ENCODE measurements at regions not wholly inside any gene's neighbourhood (a gene's known extent, or its start where the extent isn't known, plus 50 kb on each side); places are given as distances from the start of the nearest gene placed in this dataset.

GRCh38 chr14:96705422-96706092 lies 91.6 kb upstream of the VRK1 start:
- no peak for DNase-seq (ENCODE audit: low spot score)
- BruUV-seq (replicated peaks): no TSS peak
- Histone ChIP-seq H3K27ac (ENCODE audit: low read depth, low read length, poor library complexity, severe bottlenecking) (no peak overlapping the region), H3K36me3 (ENCODE audit: insufficient read depth, low read length, poor library complexity, severe bottlenecking) (no peaks in the 10 kb centered on the region), H3K4me3 (ENCODE audit: low read depth, low read length, poor library complexity, severe bottlenecking) (no peak overlapping the region), H3K27me3 (replicated peaks; ENCODE audit: insufficient read depth, low read depth, low read length, poor library complexity) (no peaks in the 10 kb centered on the region), H3K4me1 (ENCODE audit: insufficient read depth, low read length, poor library complexity, severe bottlenecking) (peaks cover 4% of the 10 kb centered on the region), H3K9me3 (ENCODE audit: low read depth, low read length, poor library complexity, severe bottlenecking) (no peaks in the 10 kb centered on the region)
- POLR2A ChIA-PET (ENCODE audit: low non-redundant PET): no interaction called here
- intact Hi-C loops (cut with micrococcal nuclease; ENCODE audit: unreplicated experiment): no loop called here
- CTCF ChIA-PET: no interaction called here
- TF ChIP-seq EZH2 (IDR thresholded peaks at IDR 0.05; ENCODE audit: borderline replicate concordance, low read depth, low read length, poor library complexity, severe bottlenecking) (no peak), CTCF (conservative IDR thresholded peaks at IDR 0.05; ENCODE audit: low read depth, low read length) (no peak)

- no peaks in the 10 kb centered on the region for H3K36me3 ChIP-seq (ENCODE audit: insufficient read depth, low read length, poor library complexity, severe bottlenecking)
- TF ChIP-seq EZH2 (IDR thresholded peaks at IDR 0.05; ENCODE audit: borderline replicate concordance, low read depth, low read length, poor library complexity, severe bottlenecking): no peak
- TF ChIP-seq CTCF (conservative IDR thresholded peaks at IDR 0.05; ENCODE audit: low read depth, low read length): no peak
- CTCF ChIA-PET: no interaction called here
- BruUV-seq (replicated peaks): no TSS peak
- no peak for DNase-seq (ENCODE audit: low spot score)
- intact Hi-C loops (cut with micrococcal nuclease; ENCODE audit: unreplicated experiment): no loop called here
- POLR2A ChIA-PET (ENCODE audit: low non-redundant PET): no interaction called here
- no peak overlapping the region for H3K4me3 ChIP-seq (ENCODE audit: low read depth, low read length, poor library complexity, severe bottlenecking)
- no peaks in the 10 kb centered on the region for H3K27me3 ChIP-seq (replicated peaks; ENCODE audit: insufficient read depth, low read depth, low read length, poor library complexity)
- H3K9me3 ChIP-seq (ENCODE audit: low read depth, low read length, poor library complexity, severe bottlenecking): no peaks in the 10 kb centered on the region
- H3K27ac ChIP-seq (ENCODE audit: low read depth, low read length, poor library complexity, severe bottlenecking): no peak overlapping the region
- H3K4me1 ChIP-seq (ENCODE audit: insufficient read depth, low read length, poor library complexity, severe bottlenecking): peaks cover 4% of the 10 kb centered on the region
Observed at GRCh38 chr14:96706893-96707292, 90.3 kb upstream of the VRK1 start.

- no peak for DNase-seq (ENCODE audit: low spot score)
- Histone ChIP-seq H3K4me3 (ENCODE audit: low read depth, low read length, poor library complexity, severe bottlenecking) (no peak overlapping the region), H3K27ac (ENCODE audit: low read depth, low read length, poor library complexity, severe bottlenecking) (no peak overlapping the region), H3K27me3 (replicated peaks; ENCODE audit: insufficient read depth, low read depth, low read length, poor library complexity) (no peaks in the 10 kb centered on the region), H3K9me3 (ENCODE audit: low read depth, low read length, poor library complexity, severe bottlenecking) (no peaks in the 10 kb centered on the region), H3K36me3 (ENCODE audit: insufficient read depth, low read length, poor library complexity, severe bottlenecking) (no peaks in the 10 kb centered on the region), H3K4me1 (ENCODE audit: insufficient read depth, low read length, poor library complexity, severe bottlenecking) (peaks cover 4% of the 10 kb centered on the region)
- ChIA-PET CTCF (no interaction called here), POLR2A (ENCODE audit: low non-redundant PET) (interaction anchor here (0.7 kb wide), 1 partner anchor 134 kb away, joined by 5 read pairs; no protein-coding TSS in a partner anchor)
- BruUV-seq (replicated peaks): no TSS peak
- TF ChIP-seq CTCF (conservative IDR thresholded peaks at IDR 0.05; ENCODE audit: low read depth, low read length) (no peak), EZH2 (IDR thresholded peaks at IDR 0.05; ENCODE audit: borderline replicate concordance, low read depth, low read length, poor library complexity, severe bottlenecking) (no peak)
- intact Hi-C loops (cut with micrococcal nuclease; ENCODE audit: unreplicated experiment): no loop called here
Observed at GRCh38 chr14:96710060-96710666, 87.0 kb upstream of the VRK1 start.
